GM10248 (cell line): ENCODE measurements at regions not wholly inside any gene's neighbourhood (a gene's known extent, or its start where the extent isn't known, plus 50 kb on each side); places are given as distances from the start of the nearest gene placed in this dataset.

Experiments used
- CTCF ChIA-PET: fragments of 300-600 bp; sonication (Branson Sonifier 250); formaldehyde crosslinking; extraction: SDS; loops from one replicate; lab custom pipeline; 2021; ENCODE audit warnings: antibody characterized with exemption; lab: Yijun Ruan, JAX
- POLR2A ChIA-PET: fragments of 350-650 bp; sonication (Branson Sonifier 250); formaldehyde crosslinking; extraction: SDS; loops from one replicate; lab custom pipeline; 2020; ENCODE audit warnings: antibody characterized with exemption; lab: Yijun Ruan, JAX
- DNase-seq: peaks from one replicate; pipeline ENCODE4 v3.0.0; 2012; ENCODE audit errors: extremely low spot score
- TF ChIP-seq, protein P1 (sequence below): IDR thresholded peaks from 2 replicates; pipeline ENCODE4 v1.5.1; 2012; ENCODE audit warnings: mild to moderate bottlenecking, low read depth; ENCODE audit errors: extremely low read depth, missing control alignments, control extremely low read depth

DNA sequence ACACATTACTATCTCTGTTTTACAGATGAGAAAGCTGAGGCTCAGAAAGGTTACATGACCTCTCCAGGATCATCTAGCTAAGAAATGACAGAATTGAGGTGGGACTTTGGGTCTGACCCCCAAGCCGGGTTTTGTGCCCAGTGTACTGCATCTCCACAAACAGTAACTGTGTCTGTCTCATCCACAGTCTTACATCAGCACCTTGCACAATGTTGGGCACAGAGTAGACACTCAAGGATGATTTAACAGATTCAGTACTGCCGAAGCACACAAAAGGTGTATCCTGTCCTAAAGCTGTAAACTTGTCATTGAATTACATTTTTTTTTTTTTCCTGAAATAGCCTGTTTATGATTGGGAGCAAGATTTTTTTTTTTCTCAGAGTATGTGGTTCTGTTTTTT, 84.8 kb downstream of the ADCYAP1 start:
- TF ChIP-seq, protein P1, sequence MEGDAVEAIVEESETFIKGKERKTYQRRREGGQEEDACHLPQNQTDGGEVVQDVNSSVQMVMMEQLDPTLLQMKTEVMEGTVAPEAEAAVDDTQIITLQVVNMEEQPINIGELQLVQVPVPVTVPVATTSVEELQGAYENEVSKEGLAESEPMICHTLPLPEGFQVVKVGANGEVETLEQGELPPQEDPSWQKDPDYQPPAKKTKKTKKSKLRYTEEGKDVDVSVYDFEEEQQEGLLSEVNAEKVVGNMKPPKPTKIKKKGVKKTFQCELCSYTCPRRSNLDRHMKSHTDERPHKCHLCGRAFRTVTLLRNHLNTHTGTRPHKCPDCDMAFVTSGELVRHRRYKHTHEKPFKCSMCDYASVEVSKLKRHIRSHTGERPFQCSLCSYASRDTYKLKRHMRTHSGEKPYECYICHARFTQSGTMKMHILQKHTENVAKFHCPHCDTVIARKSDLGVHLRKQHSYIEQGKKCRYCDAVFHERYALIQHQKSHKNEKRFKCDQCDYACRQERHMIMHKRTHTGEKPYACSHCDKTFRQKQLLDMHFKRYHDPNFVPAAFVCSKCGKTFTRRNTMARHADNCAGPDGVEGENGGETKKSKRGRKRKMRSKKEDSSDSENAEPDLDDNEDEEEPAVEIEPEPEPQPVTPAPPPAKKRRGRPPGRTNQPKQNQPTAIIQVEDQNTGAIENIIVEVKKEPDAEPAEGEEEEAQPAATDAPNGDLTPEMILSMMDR, result no peak
- no peak for DNase-seq
- ChIA-PET POLR2A (no interaction called here), CTCF (interaction anchor here (0.9 to 1.1 kb wide), 2 partner anchors 25 to 28 kb away, joined by 4 read pairs; no protein-coding TSS in a partner anchor)

DNA sequence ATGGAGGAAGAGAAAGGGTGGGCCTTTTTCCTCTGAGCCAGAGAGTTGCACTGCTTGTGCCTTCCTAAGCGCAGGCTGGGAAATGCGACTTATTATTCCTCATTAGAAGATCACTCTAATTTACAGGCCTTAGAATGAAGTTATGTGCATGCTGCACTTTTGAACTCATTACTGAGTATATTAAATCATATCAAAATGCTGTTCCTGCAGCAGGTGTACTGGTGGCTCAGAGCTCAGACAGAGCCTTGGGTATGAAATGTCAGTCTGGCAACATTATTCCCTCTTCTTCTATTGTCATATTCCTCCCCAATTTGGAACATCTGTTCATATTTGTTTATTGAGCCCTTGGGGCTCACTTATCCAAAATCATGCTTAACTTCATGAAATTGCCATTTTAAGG, 85.5 kb downstream of the ADCYAP1 start:
- no peak for DNase-seq
- POLR2A ChIA-PET, result no interaction called here
- TF ChIP-seq, protein P1, result no peak
- CTCF ChIA-PET, result interaction anchor here (1.2 kb wide), 1 partner anchor 10 kb away, joined by 3 read pairs; no protein-coding TSS in a partner anchor

DNA sequence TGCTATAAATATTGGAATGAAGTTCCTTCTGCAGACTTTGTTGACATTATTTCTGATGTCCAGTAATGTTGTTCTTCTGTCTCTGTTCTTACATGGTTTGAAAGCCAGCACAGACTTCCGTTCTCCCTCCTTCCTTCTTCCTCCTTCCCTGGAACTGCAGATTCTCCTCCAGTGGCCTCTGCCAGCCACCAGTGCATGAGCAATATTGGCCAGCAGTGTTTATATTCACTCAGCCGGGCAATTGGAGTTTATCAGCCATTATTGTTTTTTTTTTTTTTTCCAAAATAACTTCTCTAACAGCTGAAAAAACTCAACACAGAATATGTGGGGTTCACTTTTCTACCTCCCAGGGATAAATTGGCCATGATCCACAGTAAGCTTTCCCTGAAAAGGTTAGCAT, 86.8 kb downstream of the ADCYAP1 start:
- TF ChIP-seq, protein P1, result no peak
- POLR2A ChIA-PET, result interaction anchor here (0.6 kb wide), 1 partner anchor 550 kb away, joined by 5 read pairs; no protein-coding TSS in a partner anchor
- no peak for DNase-seq
- CTCF ChIA-PET, result interaction anchor here (1.2 kb wide), 1 partner anchor 9 kb away, joined by 3 read pairs; no protein-coding TSS in a partner anchor

DNA sequence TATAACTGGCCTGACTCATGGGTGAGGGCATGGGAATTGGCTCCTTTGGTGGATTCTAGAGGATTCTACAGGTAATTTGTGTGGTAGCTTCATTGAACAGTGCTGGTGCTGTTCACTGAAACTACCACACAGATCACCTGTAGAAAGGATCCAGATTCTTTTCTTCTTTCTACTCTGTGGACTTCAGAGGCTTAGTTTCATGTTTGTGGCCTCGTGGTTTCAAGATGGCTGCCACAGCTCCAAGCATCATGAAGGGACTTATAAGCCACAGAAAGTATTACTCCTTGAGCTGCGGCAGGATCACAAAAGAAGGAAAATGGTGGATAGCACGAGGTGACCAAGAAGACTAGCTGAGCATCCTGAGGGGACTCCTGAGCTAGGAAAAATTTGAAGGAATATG, 88.9 kb downstream of the ADCYAP1 start:
- CTCF ChIA-PET, result no interaction called here
- DNase-seq, result no peak
- POLR2A ChIA-PET, result no interaction called here
- TF ChIP-seq, protein P1, result no peak

DNA sequence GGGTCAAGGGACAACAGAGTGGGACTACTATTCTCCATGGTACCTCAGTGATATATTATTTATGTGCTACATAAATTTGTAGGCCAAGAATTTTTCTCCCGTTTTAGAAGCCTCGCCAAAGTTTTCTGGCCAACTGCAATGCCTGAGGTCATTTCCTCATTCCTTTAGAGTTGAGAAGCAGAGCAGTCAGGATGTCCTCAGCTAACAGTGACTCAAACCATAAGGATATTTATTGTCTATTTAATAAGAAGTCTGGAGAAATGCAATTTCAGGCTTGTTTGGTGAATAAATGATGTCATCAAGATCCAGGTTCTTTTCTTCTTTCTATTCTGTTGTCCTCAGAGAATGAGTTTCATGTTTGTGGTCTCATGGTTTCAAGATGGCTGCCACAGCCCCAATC, 91.0 kb downstream of the ADCYAP1 start:
- no peak for DNase-seq
- TF ChIP-seq, protein P1, result no peak
- POLR2A ChIA-PET, result no interaction called here
- CTCF ChIA-PET, result no interaction called here

DNA sequence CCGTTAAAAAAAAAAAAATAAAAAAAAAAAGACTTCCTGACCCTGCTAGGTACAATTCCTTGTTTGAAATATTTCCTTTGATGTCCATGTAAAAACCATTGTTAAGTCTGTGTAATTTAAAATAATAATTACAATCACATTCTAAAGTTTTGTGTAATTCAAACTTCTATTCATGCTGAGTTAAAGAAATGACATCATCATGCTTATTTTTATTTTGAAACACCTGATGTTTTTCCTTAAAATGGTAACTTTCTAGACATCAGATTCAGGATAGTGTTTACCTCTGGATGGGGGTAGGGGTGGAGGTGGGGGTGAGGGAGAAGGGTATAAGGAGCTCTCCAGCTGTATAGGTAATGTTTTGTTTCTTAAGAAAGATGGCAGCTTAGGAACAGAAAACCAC, 92.8 kb downstream of the ADCYAP1 start:
- TF ChIP-seq, protein P1, result no peak
- POLR2A ChIA-PET, result no interaction called here
- CTCF ChIA-PET, result no interaction called here

More for the DNA sequence above, 92.8 kb downstream of the ADCYAP1 start:
- DNase-seq, result no peak
